ENCODE measurements at regions not wholly inside any gene's neighbourhood (a gene's known extent, or its start where the extent isn't known, plus 50 kb on each side); places are given as distances from the start of the nearest gene placed in this dataset.

GRCh38 chr3:80113331-80113730, 345.5 kb upstream of the ROBO1 start:
- no peak for DNase-seq

- no peak for DNase-seq
These were observed 331.8 kb upstream of the ROBO1 start for GRCh38 chr3:80099559-80100066.

DNA sequence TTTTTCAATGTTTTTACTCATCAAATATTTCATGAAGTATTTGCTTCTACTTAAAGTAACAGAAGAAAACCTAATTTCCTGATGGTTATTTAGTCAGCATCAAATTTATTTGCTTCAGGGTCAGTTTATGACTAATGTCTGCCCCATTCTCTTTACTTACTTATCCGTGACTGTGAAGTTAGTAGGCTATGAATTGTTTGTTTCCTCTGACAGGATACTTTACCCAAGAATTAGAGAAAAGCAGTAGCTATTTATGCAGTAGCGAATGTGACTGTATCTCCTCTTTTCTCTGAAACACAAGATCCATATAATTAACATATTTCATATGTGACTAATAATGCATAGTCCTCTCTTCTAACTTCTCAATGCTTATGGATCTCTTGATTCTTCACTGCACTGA, 329.9 kb upstream of the ROBO1 start:
- no peak for DNase-seq

DNA sequence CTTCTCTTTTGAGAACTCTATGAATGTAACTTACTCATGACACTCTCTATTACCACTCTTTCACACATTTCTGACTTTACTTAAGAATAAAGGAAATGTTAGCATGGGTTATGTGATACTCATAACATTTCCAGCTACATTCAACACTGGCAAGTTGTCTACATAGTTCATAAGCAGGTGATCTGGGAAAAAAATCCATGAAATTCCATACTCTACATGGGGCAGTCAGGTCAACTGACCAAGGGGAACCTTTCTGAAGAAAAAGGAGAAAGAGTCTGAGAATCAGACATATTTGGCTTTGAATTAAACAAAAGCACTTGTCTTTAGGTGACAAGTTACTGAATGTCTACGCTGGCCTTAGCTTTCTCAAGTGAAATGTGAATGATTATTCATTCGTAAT, 329.1 kb upstream of the ROBO1 start:
- no peak for DNase-seq

- no peak for DNase-seq
These were observed 326.8 kb upstream of the ROBO1 start for GRCh38 chr3:80094589-80094988.

- no peak for DNase-seq
These were observed 320.0 kb upstream of the ROBO1 start for GRCh38 chr3:80087767-80088166.

DNA sequence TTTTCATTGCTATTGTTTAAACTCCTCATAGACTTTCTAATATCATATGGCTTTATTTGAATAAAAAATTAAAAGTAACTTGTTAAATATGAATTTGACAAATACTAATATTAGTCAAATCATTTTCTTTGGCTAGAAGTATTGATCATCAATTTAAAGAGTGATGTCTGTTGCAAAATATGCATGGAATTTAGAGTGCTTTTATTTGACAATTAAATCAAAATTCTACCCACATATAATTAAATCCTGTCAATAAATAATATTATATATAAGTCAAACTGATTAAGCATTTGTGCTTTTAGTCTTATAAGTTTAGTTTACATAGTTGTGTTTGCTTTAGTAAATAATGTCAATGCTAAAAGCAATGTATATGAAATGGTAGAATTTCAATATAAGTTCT, 318.6 kb upstream of the ROBO1 start:
- DNase-seq: no peak

- no peak for DNase-seq
These were observed 312.1 kb upstream of the ROBO1 start for GRCh38 chr3:80079886-80080285.

DNA sequence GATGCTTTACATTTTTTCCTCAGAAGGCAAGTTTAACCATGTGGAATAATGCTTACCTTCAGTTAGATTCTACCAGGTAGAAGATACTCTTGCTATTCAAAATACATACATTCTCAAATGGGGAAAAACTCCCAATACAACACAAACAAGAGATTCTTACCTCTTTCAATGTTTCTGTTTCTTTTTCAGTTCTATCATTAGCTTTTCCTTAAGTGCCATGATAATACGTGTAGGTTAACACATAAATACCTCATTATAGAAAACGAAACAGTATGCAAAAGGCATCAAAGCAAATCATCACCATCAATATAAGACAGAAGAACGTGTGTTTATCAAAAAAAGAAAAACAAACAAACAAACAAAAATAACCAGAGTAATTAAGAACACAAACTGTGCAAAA, 300.7 kb upstream of the ROBO1 start:
- DNase-seq: no peak

DNA sequence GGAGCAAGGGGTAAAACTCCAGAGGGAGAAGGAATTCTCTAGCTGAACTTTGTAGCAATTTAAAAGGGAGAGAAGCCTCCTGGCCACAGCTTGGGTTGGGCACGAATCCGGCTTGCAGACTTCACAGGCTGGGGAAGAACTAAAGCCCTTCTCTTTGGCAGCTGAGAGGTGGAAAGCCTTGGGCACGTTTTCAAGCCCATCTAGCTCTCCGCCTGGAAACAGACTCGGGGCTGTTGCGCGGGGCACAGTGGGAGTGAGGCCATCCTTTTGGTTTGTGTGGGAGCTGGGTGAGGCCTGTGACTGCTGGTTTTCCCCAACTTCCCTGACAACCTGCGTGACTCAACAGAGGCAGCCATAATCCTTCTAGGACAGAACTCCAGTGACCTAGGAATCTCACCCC, 295.7 kb upstream of the ROBO1 start:
- no peak for DNase-seq

- no peak for DNase-seq
These were observed 292.9 kb upstream of the ROBO1 start for GRCh38 chr3:80060664-80061063.

GRCh38 chr3:80055306-80055705, 287.5 kb upstream of the ROBO1 start:
- no peak for DNase-seq

- no peak for DNase-seq
These were observed 284.5 kb upstream of the ROBO1 start for GRCh38 chr3:80052271-80052670.

GRCh38 chr3:80051602-80051962, 283.8 kb upstream of the ROBO1 start:
- DNase-seq: no peak

GRCh38 chr3:80050826-80051601, 283.2 kb upstream of the ROBO1 start:
- no peak for DNase-seq

GRCh38 chr3:80043226-80043625, 275.4 kb upstream of the ROBO1 start:
- no peak for DNase-seq

DNA sequence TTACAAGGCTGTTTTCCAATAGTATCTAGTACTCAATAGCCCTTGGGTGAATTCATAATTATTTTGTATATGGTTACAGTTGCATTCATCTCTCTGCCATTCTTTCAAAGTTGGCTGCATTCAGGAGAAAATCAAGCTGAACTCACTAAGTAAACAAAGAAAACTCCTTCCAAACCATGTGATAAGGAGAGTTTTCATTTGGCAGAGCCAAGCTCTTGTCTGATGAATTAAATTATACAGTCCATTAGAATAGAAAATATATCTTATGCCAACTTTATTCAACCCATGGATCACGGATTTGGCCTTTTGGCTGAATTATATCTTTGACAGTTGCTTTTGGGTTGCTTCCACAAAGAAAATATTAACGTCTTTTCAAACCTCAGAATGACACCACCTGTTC, 272.3 kb upstream of the ROBO1 start:
- DNase-seq: no peak

DNA sequence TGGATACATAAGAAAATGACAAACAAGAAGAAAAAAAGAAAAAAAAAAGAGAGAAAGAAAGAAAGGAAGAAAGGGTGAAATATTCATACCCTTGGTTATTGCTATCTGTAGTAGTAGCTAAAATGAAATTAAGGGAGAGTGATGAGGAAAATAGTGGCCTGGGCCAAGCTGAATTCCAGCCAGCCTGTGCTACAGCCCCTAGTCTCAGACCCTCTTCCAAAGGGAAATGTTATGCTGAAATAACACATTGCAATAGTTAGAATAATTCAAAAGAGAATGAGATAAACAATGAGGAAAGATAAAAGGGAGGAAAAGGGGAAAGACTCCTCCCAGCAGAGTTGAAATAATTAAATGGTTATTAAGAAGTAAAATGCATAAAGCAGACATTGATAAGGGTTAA, 268.4 kb upstream of the ROBO1 start:
- no peak for DNase-seq

- no peak for DNase-seq
These were observed 267.2 kb upstream of the ROBO1 start for GRCh38 chr3:80035021-80035420.

DNA sequence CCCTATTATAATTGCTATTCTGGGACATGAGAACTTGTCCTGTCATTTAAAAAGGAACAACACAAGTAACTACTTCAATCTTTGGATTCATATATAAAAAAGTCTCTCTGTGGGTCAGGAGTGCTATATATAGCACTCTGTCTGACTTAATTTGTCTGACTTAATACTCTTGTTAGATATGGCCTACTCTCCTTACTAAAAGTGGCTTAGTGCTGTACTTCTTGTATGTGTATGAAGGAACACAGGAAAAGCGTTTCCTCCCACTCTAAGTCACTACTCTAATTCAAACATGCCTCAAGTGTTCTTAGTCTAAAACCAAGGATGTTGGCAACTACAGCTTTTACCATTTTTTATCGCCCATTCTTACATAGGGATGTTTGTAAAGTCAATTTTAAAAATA, 255.2 kb upstream of the ROBO1 start:
- no peak for DNase-seq

GRCh38 chr3:80018375-80018774, 250.6 kb upstream of the ROBO1 start:
- DNase-seq: no peak

DNA sequence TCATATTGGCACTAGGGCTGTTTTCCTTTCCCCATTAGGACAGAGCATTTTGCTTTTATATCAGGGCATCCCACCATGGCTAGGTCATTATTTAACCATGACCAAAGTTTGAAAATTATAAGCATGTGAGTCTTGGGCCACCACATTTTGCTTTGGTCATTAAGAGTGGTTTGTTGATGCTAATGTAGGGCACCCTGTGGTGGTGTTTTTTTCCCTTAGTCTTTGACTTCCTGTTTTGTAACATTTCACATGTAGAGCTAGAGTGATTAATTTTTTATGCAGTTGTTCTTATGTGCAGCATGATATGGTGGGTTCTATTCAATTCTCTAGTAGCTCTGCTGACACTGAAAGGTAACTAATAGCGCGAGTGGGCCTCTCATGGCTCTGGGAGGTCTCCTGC, 249.6 kb upstream of the ROBO1 start:
- no peak for DNase-seq

- no peak for DNase-seq
These were observed 246.8 kb upstream of the ROBO1 start for GRCh38 chr3:80014576-80014975.

- no peak for DNase-seq
These were observed 242.3 kb upstream of the ROBO1 start for GRCh38 chr3:80010021-80010571.

- DNase-seq: no peak
These were observed 239.7 kb upstream of the ROBO1 start for GRCh38 chr3:80007522-80007921.

Measured in inflammatory macrophage treated with lipopolysaccharide for 4 hours (primary cell).